NCI-H524 (cell line): ENCODE measurements at regions not wholly inside any gene's neighbourhood (a gene's known extent, or its start where the extent isn't known, plus 50 kb on each side); places are given as distances from the start of the nearest gene placed in this dataset.
A peak's percentile ranks its signal among the peaks of the same experiment; 100 is the strongest.

ENCODE experiments used
- DNase-seq, 2 experiments: peaks; one replicate each; lab custom pipeline; 2025; lab: John Stamatoyannopoulos, UW

- no peak for DNase-seq
Measured at GRCh38 chr22:48594016-48594756, 1233.5 kb downstream of the BRD1 start.

DNA sequence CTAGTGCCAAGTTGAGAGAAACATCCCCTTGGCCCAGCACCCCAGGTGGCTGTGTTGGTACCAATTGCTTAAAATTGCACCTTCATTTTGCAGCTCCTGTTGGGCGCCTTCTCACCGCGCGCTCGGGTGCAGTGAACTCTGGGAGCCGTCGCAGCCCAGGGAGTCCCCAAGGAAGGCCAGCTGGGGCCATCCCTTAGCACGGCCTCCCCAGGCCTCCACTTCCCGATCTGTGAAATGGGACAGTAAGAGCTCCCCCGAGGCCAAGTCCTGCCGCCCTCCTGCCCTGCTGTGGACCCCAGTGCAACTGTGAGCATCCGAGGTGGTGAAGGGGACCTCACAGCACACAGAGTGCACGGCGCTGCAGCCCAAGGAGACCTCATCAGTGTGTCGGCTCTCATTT lies 1234.1 kb downstream of the BRD1 start:
- no peak for DNase-seq

DNA sequence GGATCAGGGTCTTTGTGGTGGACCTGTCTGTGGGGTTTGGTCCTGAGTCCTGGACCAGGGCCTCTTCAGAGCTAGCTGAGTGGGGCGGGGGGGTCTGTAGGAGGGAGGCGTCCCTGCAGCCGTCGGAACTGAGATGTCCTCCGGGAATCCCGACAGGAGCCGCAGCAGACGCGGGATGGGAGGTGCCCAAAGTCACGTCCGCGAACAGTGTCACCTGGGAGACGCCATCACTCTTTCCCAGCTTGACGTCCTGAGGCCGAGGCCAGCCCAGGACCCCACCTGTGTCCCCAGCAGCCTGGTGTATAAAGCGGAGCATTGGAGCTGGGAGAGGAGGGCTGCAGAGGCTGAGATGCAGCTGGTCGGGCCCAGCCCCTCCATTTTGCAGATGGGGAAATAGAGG lies 1234.7 kb downstream of the BRD1 start:
- DNase-seq, result no peak

DNA sequence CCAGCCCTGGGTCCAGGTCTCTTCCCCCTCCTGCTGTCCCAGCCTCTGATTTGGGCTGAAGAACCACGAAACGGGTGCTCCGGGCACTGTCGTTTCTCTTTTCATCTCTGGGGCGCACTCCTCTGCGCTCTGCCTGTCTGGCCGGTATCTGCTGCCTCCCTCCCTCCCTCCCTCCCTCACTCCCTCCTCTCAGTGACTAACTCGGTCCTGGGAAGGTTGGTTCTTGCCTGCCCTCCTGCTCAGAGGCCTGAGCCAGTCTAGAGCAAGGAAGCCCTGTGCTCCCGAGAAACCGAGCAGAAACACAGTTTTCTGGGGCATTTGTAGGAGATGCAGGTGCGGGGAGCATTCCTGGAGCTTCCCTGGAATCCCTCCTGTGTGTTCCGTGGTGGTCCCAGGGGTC lies 1235.2 kb downstream of the BRD1 start:
- DNase-seq, result no peak

- no peak for DNase-seq
Measured at GRCh38 chr22:48592066-48592345, 1235.7 kb downstream of the BRD1 start.

- no peak for DNase-seq
Measured at GRCh38 chr22:48591286-48592065, 1236.2 kb downstream of the BRD1 start.

GRCh38 chr22:48589901-48590300 lies 1237.8 kb downstream of the BRD1 start:
- DNase-seq, result no peak

- no peak for DNase-seq
Measured at GRCh38 chr22:48588878-48589450, 1238.7 kb downstream of the BRD1 start.

- DNase-seq, result no peak
Measured at GRCh38 chr22:48588151-48588877, 1239.4 kb downstream of the BRD1 start.

- no peak for DNase-seq
Measured at GRCh38 chr22:48587236-48587865, 1240.3 kb downstream of the BRD1 start.

GRCh38 chr22:48586799-48587185 lies 1240.9 kb downstream of the BRD1 start:
- DNase-seq, result no peak

DNA sequence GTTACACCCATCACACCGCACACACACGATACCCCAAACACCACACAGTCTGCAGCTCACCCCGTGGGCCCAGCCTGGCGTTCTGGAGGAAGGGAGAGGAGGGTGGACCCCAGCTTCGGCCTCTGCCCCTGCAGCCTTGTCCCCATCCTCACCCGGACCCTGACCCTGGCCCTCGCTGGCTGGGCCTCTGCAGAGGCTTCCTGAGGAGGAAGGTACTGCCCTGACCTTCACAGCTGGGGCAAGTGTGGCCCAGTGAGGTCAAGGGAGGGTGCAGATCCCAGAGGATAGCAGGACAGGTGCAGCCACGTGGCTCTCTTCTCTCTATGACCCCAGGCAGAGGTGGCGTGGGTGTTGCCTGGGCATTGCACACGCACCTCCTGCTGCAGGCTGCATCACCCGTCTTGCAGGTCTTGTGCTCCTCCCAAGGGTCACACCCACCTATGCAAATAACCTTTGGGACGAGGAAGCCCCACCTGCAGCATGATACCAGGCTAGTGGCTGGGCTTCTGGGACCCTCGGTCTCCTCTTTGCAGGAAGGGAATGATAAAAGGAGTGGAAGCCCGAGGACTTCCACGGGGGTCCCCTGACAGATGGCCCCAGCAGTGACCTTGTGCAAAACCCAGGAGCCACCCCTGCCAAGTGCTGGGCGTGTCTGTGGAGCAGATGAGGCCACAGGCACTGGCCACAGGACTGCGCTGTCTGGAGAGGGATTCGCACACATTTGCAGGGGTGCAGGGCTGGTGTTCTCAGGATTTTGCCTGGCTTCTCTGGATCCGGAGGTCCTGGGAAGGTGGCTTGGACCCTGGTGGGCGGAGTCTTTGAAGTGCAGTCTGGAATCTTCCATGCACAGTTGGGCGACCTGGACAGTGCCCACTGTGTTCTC lies 1241.5 kb downstream of the BRD1 start:
- no peak for DNase-seq

- no peak for DNase-seq
Measured at GRCh38 chr22:48584170-48584569, 1243.5 kb downstream of the BRD1 start.

DNA sequence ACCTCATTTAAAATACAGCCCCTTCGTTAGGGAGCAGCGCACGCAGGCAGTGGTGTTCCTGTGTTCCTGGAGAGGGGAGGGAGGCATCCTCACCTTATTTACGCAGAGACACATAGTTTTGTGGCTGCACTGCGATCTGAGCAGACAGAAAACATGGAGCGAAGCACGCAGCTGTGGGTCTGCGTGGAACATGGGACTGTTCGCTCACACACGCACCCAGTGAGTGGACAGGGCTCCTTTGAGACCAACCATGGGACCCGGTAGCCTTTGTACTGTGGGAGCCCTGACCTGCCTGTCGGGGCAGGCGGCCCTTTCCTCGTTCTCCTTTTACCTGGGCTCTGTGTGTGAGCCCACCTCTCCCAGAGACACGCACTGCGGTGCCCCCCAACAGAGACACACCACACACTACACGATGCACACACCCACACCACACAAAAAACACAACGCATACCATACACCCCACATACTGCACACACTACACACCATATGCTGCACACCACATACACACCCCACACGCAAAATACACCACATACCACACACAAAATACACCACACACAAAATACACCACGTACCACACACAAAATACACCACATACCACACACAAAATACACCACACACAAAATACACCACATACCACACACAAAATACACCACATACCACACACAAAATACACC lies 1245.7 kb downstream of the BRD1 start:
- peak in 1 of 2 experiments; percentile 32 for DNase-seq

DNA sequence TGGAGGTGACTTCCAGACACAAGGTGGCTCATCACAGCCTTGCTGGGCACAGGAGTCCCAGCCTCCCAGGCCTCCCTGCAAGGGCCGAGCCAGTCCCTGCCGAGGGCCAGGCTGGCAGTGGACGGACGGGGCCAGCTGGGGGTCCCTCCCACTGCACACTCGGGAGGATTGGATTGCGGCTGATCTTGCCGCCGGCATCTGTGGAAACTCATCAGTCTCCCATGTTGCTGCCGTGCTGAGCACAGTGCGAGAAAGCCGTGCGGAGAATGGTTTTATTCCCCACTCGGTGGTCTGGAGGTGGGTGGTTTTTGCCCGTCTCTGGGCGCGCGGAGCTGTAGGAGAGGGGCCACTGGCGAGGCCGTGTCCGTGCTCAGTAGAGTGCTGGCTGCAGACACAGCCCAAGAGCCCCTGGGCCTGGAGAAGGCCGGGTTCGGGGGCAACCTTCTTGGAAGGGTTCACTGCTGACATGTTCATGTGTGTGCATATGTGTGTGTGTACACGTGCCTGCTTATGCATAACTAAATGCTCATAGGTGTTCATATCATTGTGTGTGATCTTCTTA lies 1246.4 kb downstream of the BRD1 start:
- DNase-seq, result peak in 1 of 2 experiments; percentile 61

- DNase-seq, result no peak
Measured at GRCh38 chr22:48580481-48580970, 1247.1 kb downstream of the BRD1 start.

GRCh38 chr22:48579928-48580309 lies 1247.8 kb downstream of the BRD1 start:
- DNase-seq, result no peak

DNA sequence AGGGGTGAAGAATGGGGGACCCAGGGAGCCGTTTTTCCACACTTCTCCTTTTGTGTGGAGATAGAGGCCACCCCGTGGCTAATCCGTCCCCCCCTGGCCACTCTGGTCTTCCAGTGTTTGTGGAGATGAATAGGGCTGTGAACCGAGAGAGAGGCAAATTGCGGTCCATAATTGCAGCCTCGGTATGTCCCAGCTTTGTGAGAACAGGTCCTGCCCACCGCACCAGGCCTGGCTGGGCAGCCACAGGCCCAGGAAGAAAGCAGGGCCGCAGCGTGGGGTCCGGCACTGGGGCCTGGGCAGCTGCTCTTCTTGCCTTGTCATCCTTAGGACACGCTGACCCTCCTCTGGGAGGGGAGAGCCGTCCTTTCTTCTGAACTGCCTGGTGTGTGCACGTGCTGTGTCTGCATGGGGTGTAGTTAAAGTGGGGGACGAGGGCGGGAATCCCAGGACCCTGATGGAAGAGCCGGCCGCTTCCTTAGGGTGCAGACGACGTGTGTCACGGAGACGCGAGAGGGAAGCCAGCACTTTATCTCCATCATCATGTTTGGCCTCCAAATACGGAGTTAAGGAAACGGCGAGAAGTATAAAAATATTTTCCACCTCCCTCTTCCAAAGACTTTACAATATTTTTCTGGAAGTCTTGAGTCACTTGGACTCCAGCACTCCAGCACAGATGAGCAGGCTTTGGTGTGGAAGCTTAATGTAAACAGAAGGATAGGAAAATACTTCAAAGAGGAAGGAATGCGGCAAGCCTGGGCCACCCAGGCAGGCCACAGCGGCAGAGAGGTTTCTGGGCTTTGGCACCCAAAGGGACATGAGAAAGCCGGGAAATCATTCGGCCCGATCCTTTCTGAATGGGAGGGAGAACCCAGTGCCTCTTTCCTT lies 1248.4 kb downstream of the BRD1 start:
- no peak for DNase-seq
